MCF 10A (cell line): ENCODE measurements at regions not wholly inside any gene's neighbourhood (a gene's known extent, or its start where the extent isn't known, plus 50 kb on each side); places are given as distances from the start of the nearest gene placed in this dataset.
A peak's percentile ranks its signal among the peaks of the same experiment; 100 is the strongest.

Experiments used
- BruUV-seq: library from RNA; stranded (reverse); fragments of 400-500 nt; replicated peaks from 2 replicates; lab custom pipeline; 2021; lab: Mats Ljungman, UMichigan
- CTCF ChIA-PET: fragments of 300-600 bp; sonication (Branson Sonifier 250); formaldehyde crosslinking; extraction: SDS; loops from one replicate; lab custom pipeline; 2021; ENCODE audit warnings: antibody characterized with exemption, inconsistent platforms; lab: Yijun Ruan, JAX
- POLR2A ChIA-PET: fragments of 300-600, 350-650 bp; sonication (Branson Sonifier 250); formaldehyde crosslinking; extraction: SDS; loops from one replicate; lab custom pipeline; 2020; ENCODE audit warnings: antibody characterized with exemption, inconsistent platforms; lab: Yijun Ruan, JAX
- DNase-seq: peaks from one replicate; pipeline ENCODE4 v3.0.0-alpha.2; 2018; ENCODE audit not compliant: unreplicated experiment
- H3K27ac Mint-ChIP-seq: one replicate; pipeline ENCODE4 v1.8.0; 2022; ENCODE audit warnings: mild to moderate bottlenecking, low read depth, mixed read lengths; ENCODE audit not compliant: unreplicated experiment
- H3K27me3 Mint-ChIP-seq: one replicate; pipeline ENCODE4 v1.8.0; 2022; ENCODE audit warnings: mixed read lengths; ENCODE audit not compliant: insufficient read depth, unreplicated experiment
- H3K36me3 Mint-ChIP-seq: one replicate; pipeline ENCODE4 v1.8.0; 2022; ENCODE audit warnings: mild to moderate bottlenecking, moderate library complexity, mixed read lengths; ENCODE audit not compliant: insufficient read depth, unreplicated experiment
- H3K4me1 Mint-ChIP-seq: one replicate; pipeline ENCODE4 v1.8.0; 2022; ENCODE audit warnings: mixed read lengths; ENCODE audit not compliant: insufficient read depth, unreplicated experiment
- H3K4me3 Mint-ChIP-seq: one replicate; pipeline ENCODE4 v1.8.0; 2022; ENCODE audit warnings: mild to moderate bottlenecking, moderate library complexity, mixed read lengths; ENCODE audit not compliant: unreplicated experiment
- H3K9me3 Mint-ChIP-seq: one replicate; pipeline ENCODE4 v1.8.0; 2022; ENCODE audit warnings: mixed read lengths; ENCODE audit not compliant: unreplicated experiment
- CTCF ChIP-seq: fragments of 200-600 bp; IDR thresholded peaks from one replicate; pipeline ENCODE4 v1.8.0; 2022; ENCODE audit warnings: antibody characterized with exemption, mild to moderate bottlenecking; ENCODE audit not compliant: unreplicated experiment
- intact Hi-C: fragments of 100-400 bp; cut with micrococcal nuclease; formaldehyde crosslinking; loops from 2 replicates; pipeline ENCODE4 v1.14.1; 2022

GRCh38 chr12:28088566-28089272 lies 101.5 kb upstream of the CCDC91 start:
- POLR2A ChIA-PET = interaction anchor here (0.7 to 1.4 kb wide), 4 partner anchors 8 to 562 kb away, joined by 3 read pairs; no protein-coding TSS in a partner anchor
- Mint-ChIP-seq H3K27ac (no peak overlapping the region), H3K4me1 (peaks cover 15% of the 10 kb centered on the region), H3K27me3 (no peaks in the 10 kb centered on the region), H3K9me3 (no peaks in the 10 kb centered on the region), H3K4me3 (no peak overlapping the region), H3K36me3 (no peaks in the 10 kb centered on the region)
- no peak for TF ChIP-seq CTCF
- DNase-seq = peak; percentile 14
- BruUV-seq = no TSS peak
- intact Hi-C loops = no loop called here
- CTCF ChIA-PET = interaction anchor here (0.7 kb wide), 1 partner anchor 75 kb away, joined by 3 read pairs; no protein-coding TSS in a partner anchor

GRCh38 chr12:28089338-28089737 lies 100.9 kb upstream of the CCDC91 start:
- no peaks in the 10 kb centered on the region for H3K9me3 Mint-ChIP-seq
- ChIA-PET POLR2A (interaction anchor here (1.1 kb wide), 1 partner anchor 14 kb away, joined by 3 read pairs; no protein-coding TSS in a partner anchor), CTCF (no interaction called here)
- intact Hi-C loops = no loop called here
- H3K27ac Mint-ChIP-seq = peak overlapping the region; percentile 53
- peak; percentile 51 for DNase-seq
- TF ChIP-seq CTCF = no peak
- no TSS peak for BruUV-seq
- H3K4me1 Mint-ChIP-seq = peaks cover 15% of the 10 kb centered on the region
- no peaks in the 10 kb centered on the region for H3K36me3 Mint-ChIP-seq
- peak overlapping the region; percentile 23 for H3K4me3 Mint-ChIP-seq
- no peaks in the 10 kb centered on the region for H3K27me3 Mint-ChIP-seq

GRCh38 chr12:28090835-28091234 lies 99.4 kb upstream of the CCDC91 start:
- DNase-seq = no peak
- CTCF ChIA-PET = interaction anchor here (1.1 kb wide), 1 partner anchor 121 kb away, joined by 3 read pairs; no protein-coding TSS in a partner anchor
- H3K27me3 Mint-ChIP-seq = no peaks in the 10 kb centered on the region
- BruUV-seq = no TSS peak
- no peak overlapping the region for H3K4me3 Mint-ChIP-seq
- intact Hi-C loops = no loop called here
- TF ChIP-seq CTCF = no peak
- POLR2A ChIA-PET = no interaction called here
- H3K27ac Mint-ChIP-seq = no peak overlapping the region
- no peaks in the 10 kb centered on the region for H3K36me3 Mint-ChIP-seq
- H3K9me3 Mint-ChIP-seq = no peaks in the 10 kb centered on the region
- peaks cover 15% of the 10 kb centered on the region for H3K4me1 Mint-ChIP-seq

GRCh38 chr12:28092396-28092795 lies 97.9 kb upstream of the CCDC91 start:
- Mint-ChIP-seq H3K9me3 (no peaks in the 10 kb centered on the region), H3K4me1 (peaks cover 15% of the 10 kb centered on the region), H3K36me3 (no peaks in the 10 kb centered on the region), H3K27ac (no peak overlapping the region), H3K27me3 (no peaks in the 10 kb centered on the region), H3K4me3 (no peak overlapping the region)
- DNase-seq = no peak
- ChIA-PET CTCF (interaction anchor here (0.9 kb wide), 1 partner anchor 123 kb away, joined by 4 read pairs; no protein-coding TSS in a partner anchor), POLR2A (no interaction called here)
- intact Hi-C loops = no loop called here
- no TSS peak for BruUV-seq
- no peak for TF ChIP-seq CTCF
